ENCODE measurements at regions not wholly inside any gene's neighbourhood (a gene's known extent, or its start where the extent isn't known, plus 50 kb on each side); places are given as distances from the start of the nearest gene placed in this dataset.

DNA sequence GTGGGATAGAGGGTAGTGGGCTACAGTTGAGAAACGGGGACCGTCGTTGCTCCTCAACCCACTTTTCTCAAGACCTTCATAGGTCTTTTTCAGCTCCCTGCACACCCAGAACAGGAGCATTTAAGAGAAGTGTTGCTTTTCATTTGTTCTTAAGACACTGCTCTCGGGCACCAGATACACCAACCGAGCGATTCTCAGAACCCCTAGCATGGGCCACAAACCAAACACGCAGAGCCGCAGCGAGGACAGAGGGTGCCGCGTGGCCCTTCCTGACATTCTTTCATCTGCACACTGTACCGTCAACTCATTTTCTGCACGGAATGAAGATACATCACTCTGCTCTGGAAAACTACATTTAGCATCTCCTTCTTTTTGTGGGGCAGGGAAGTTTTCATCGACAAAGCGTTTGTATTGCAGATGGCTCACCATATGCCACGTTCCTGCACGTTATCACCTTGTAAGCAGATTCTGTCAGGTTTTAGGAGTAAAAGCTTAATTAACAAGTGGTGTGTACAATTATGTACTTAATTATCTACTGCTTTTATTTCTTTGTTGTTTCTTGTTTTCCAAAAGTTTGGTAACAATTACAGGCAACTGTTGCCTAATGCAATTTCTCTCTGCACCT, 70.4 kb upstream of the MLN start:
- no peak for TF ChIP-seq CTCF (IDR thresholded peaks at IDR 0.05)
- Histone ChIP-seq H3K27me3 (no peaks in the 10 kb centered on the region), H3K9ac (ENCODE audit: low read depth in 2 of 2, low read length in 2 of 2) (no peak overlapping the region), H3K9me3 (no peaks in the 10 kb centered on the region), H3K4me3 (no peak overlapping the region), H3K36me3 (no peaks in the 10 kb centered on the region), H3K4me1 (no peaks in the 10 kb centered on the region), H3K27ac (no peak overlapping the region)
- DNase-seq = no peak
- intact Hi-C loops (cut with DNase I) = no loop called here

GRCh38 chr6:33872761-33873160, 69.0 kb upstream of the MLN start:
- H3K36me3 ChIP-seq = no peaks in the 10 kb centered on the region
- H3K9me3 ChIP-seq = no peaks in the 10 kb centered on the region
- no peak overlapping the region for H3K27ac ChIP-seq
- H3K9ac ChIP-seq (ENCODE audit: low read depth in 2 of 2, low read length in 2 of 2) = no peak overlapping the region
- no peak overlapping the region for H3K4me3 ChIP-seq
- DNase-seq = no peak
- H3K4me1 ChIP-seq = no peaks in the 10 kb centered on the region
- TF ChIP-seq CTCF (IDR thresholded peaks at IDR 0.05) = no peak
- intact Hi-C loops (cut with DNase I) = no loop called here
- H3K27me3 ChIP-seq = no peaks in the 10 kb centered on the region

DNA sequence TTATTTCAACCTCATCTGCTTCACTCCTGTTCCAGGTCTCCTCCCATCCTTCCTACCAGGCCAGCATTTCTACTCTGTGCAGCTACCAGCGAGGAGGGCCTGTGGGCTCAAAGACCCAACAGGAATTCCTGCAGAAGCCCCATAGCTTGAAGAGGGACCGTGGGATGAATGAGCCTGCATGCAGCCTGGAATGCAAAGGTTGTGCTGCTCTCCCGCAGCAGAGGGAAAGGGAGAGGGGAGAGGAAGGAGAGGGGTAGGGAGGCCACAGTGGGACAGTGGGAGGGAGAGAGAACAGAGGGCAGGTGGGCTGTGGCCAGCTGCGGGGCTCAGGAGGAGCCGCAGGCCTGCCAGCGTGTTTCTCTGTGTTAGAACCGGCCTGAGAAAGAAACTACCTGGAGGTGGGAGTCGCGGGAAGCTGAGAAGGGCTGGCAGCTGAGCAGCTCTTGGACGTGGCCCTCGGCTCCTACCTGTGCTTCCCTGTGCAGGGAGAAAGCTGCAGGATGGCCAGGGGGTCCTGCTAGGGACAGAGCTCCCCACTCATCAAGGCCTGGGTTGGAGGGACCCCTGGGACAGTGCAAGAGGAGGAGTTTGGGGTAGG, 66.1 kb upstream of the MLN start:
- Histone ChIP-seq H3K36me3 (no peaks in the 10 kb centered on the region), H3K4me1 (no peaks in the 10 kb centered on the region), H3K9ac (ENCODE audit: low read depth in 2 of 2, low read length in 2 of 2) (no peak overlapping the region), H3K27me3 (no peaks in the 10 kb centered on the region), H3K9me3 (no peaks in the 10 kb centered on the region), H3K27ac (no peak overlapping the region), H3K4me3 (no peak overlapping the region)
- TF ChIP-seq CTCF (IDR thresholded peaks at IDR 0.05) = no peak
- no peak for DNase-seq
- intact Hi-C loops (cut with DNase I) = no loop called here

- no peak for TF ChIP-seq CTCF (IDR thresholded peaks at IDR 0.05)
- H3K36me3 ChIP-seq = no peaks in the 10 kb centered on the region
Observed at GRCh38 chr6:33869121-33869520, 65.3 kb upstream of the MLN start.

GRCh38 chr6:33868141-33868540, 64.3 kb upstream of the MLN start:
- H3K4me3 ChIP-seq = no peak overlapping the region
- H3K9me3 ChIP-seq = no peaks in the 10 kb centered on the region
- H3K27me3 ChIP-seq = no peaks in the 10 kb centered on the region
- H3K36me3 ChIP-seq = no peaks in the 10 kb centered on the region
- DNase-seq = no peak
- no peak for TF ChIP-seq CTCF (IDR thresholded peaks at IDR 0.05)
- H3K9ac ChIP-seq (ENCODE audit: low read depth in 2 of 2, low read length in 2 of 2) = no peak overlapping the region
- no peaks in the 10 kb centered on the region for H3K4me1 ChIP-seq
- intact Hi-C loops (cut with DNase I) = no loop called here
- H3K27ac ChIP-seq = no peak overlapping the region

More at GRCh38 chr6:33869121-33869520, 65.3 kb upstream of the MLN start:
- H3K27me3 ChIP-seq = no peaks in the 10 kb centered on the region
- intact Hi-C loops (cut with DNase I) = no loop called here
- no peak overlapping the region for H3K27ac ChIP-seq
- no peak for DNase-seq
- H3K4me3 ChIP-seq = no peak overlapping the region
- no peaks in the 10 kb centered on the region for H3K4me1 ChIP-seq
- no peaks in the 10 kb centered on the region for H3K9me3 ChIP-seq
- H3K9ac ChIP-seq (ENCODE audit: low read depth in 2 of 2, low read length in 2 of 2) = no peak overlapping the region
